ENCODE measurements at regions not wholly inside any gene's neighbourhood (a gene's known extent, or its start where the extent isn't known, plus 50 kb on each side); places are given as distances from the start of the nearest gene placed in this dataset.
A peak's percentile ranks its signal among the peaks of the same experiment; 100 is the strongest.

DNA sequence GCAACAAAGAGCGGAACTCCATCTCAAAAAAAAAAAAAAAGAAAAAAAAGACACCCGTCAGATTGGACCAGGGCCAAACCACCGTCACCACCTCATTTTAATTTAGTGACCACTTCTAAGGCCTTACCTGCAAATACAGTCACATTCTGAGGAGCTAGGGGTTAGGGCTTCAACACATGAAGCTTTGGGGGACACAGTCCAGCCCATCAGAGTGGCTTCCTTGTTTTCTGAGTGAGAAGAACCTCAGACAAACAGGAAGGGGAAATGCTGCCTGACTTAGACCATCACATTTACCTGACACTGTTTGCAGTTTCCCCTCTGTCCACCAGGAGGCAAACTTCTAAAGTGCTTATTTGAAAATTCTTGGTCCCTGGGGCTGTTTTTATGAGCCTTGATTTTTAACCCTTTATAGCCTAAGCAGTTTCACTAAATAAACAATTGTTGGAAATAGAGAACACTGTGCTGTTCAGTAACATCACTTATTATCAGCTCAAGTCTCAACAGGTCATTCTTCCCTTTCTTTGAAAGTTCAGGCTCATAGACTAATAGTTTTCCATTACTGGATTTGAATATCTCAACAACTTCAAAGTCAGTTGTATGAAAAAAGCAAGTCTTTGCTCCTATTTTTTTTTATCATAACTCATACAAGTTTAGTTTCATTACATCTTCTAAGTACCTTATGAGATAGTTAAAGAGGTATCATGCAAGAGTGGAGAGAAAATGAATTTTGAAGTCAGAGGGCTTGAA, 74.9 kb upstream of the WASF3 start:
- no TSS peak for BruUV-seq (replicated peaks)
- Histone ChIP-seq H4K20me1 (ENCODE audit: insufficient read depth) (no peaks in the 10 kb centered on the region), H3K79me2 (ENCODE audit: insufficient read depth, low read length) (no peaks in the 10 kb centered on the region), H3K4me3 (replicated peaks in 1 of 2; ENCODE audit: low read depth in 1 of 2, low read length in 2 of 2) (peak overlapping the region; percentile 2 to 50; a peak in 2 of 4 replicates), H2AFZ (ENCODE audit: low read depth, low read length, poor library complexity, severe bottlenecking) (peak overlapping the region; percentile 95), H3K9me2 (ENCODE audit: insufficient read depth) (no peaks in the 10 kb centered on the region), H3K27me3 (ENCODE audit: insufficient read depth, low read length) (no peaks in the 10 kb centered on the region), H3K9ac (ENCODE audit: low read length) (no peak overlapping the region), H3K9me3 (ENCODE audit: control insufficient read depth in 1 of 2, insufficient read depth in 1 of 2, low read depth in 1 of 2, low read length in 2 of 2) (no peaks in the 10 kb centered on the region), H3K27ac (ENCODE audit: low read depth, low read length) (no peak overlapping the region), H3K4me2 (ENCODE audit: low read length) (peak overlapping the region; percentile 79), H3K36me3 (ENCODE audit: control insufficient read depth in 1 of 2, insufficient read depth in 2 of 2, low read length in 2 of 2) (no peaks in the 10 kb centered on the region), H3K4me1 (ENCODE audit: control insufficient read depth in 1 of 2, insufficient read depth in 2 of 2, low read length in 2 of 2) (peaks cover 3 to 9% of the 10 kb centered on the region in 2 experiments; a peak in 3 of 4 replicates)
- TF ChIP-seq CEBPB (IDR thresholded peaks at IDR 0.05; ENCODE audit: low read depth) (no peak), TCF7L2 (IDR thresholded peaks at IDR 0.05; ENCODE audit: borderline replicate concordance, extremely low read depth, insufficient read depth, insufficient read length) (peak; percentile 71), RAD21 (IDR thresholded peaks at IDR 0.05; ENCODE audit: low read depth) (peak; percentile 59)
- TF ChIP-seq, protein P1, sequence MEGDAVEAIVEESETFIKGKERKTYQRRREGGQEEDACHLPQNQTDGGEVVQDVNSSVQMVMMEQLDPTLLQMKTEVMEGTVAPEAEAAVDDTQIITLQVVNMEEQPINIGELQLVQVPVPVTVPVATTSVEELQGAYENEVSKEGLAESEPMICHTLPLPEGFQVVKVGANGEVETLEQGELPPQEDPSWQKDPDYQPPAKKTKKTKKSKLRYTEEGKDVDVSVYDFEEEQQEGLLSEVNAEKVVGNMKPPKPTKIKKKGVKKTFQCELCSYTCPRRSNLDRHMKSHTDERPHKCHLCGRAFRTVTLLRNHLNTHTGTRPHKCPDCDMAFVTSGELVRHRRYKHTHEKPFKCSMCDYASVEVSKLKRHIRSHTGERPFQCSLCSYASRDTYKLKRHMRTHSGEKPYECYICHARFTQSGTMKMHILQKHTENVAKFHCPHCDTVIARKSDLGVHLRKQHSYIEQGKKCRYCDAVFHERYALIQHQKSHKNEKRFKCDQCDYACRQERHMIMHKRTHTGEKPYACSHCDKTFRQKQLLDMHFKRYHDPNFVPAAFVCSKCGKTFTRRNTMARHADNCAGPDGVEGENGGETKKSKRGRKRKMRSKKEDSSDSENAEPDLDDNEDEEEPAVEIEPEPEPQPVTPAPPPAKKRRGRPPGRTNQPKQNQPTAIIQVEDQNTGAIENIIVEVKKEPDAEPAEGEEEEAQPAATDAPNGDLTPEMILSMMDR (IDR thresholded peaks at IDR 0.05 in 2 of 3, conservative IDR thresholded peaks at IDR 0.05 in 1 of 3; ENCODE audit: borderline replicate concordance in 1 of 3, insufficient read depth in 1 of 3, low read depth in 2 of 3, low read length in 2 of 3), result peak; percentile 48 to 87 (median 83); a peak in 5 of 6 replicates
- RAD21 ChIA-PET (ENCODE audit: low non-redundant PET in 1 of 2, low total read pairs in 2 of 2, uncharacterized antibody in 2 of 2, unreplicated experiment in 2 of 2), result interaction anchor here in 1 of 2 experiments (0.7 kb wide), 2 partner anchors 26 to 216 kb away, joined by 4 read pairs; no protein-coding TSS in a partner anchor
- intact Hi-C loops (cut with micrococcal nuclease), result loop anchor here (1.0 to 5.0 kb wide), 2 partner anchors 216 to 450 kb away; no protein-coding TSS in a partner anchor
- POLR2A ChIA-PET, result no interaction called here
- CTCF ChIA-PET, result interaction anchor here (0.8 to 2.6 kb wide), 5 partner anchors 14 to 298 kb away, joined by 3 to 16 read pairs (median 4); no protein-coding TSS in a partner anchor
- peak; percentile 76 for DNase-seq (ENCODE audit: low read depth, low spot score)
- ATAC-seq, result peak; percentile 78

DNA sequence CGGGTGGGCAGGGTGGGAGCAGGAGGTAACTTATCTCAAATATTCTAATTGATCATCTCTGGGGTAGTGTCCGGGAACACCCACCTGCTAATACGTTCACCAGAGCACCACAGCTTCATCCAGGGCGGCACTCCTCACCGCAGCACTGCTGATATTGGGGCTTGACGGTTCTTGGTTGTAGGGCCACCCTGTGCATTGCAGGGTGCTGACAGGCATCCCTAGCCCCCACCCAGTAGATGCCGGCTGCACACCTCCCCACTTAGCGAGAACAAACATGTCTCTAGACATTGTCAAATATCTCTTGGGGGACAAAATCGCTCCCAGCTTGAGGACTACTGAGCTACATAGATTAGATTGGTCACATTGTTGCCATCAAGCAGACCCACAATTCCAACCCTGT, 73.9 kb upstream of the WASF3 start:
- no peaks in the 10 kb centered on the region for H3K9me3 ChIP-seq (ENCODE audit: control insufficient read depth in 1 of 2, insufficient read depth in 1 of 2, low read depth in 1 of 2, low read length in 2 of 2)
- H4K20me1 ChIP-seq (ENCODE audit: insufficient read depth), result no peaks in the 10 kb centered on the region
- POLR2A ChIA-PET, result no interaction called here
- H3K36me3 ChIP-seq (ENCODE audit: control insufficient read depth in 1 of 2, insufficient read depth in 2 of 2, low read length in 2 of 2), result no peaks in the 10 kb centered on the region
- TF ChIP-seq, protein P2, sequence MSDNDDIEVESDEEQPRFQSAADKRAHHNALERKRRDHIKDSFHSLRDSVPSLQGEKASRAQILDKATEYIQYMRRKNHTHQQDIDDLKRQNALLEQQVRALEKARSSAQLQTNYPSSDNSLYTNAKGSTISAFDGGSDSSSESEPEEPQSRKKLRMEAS (IDR thresholded peaks at IDR 0.05), result no peak
- TF ChIP-seq SIN3A (IDR thresholded peaks at IDR 0.05; ENCODE audit: low read depth) (no peak), CEBPB (IDR thresholded peaks at IDR 0.05; ENCODE audit: low read depth) (no peak), EGR1 (IDR thresholded peaks at IDR 0.05; ENCODE audit: low read depth) (no peak)
- no peak overlapping the region for H3K9ac ChIP-seq (ENCODE audit: low read length)
- ATAC-seq (no peak), DNase-seq (ENCODE audit: low read depth, low spot score) (no peak)
- no TSS peak for BruUV-seq (replicated peaks)
- H3K4me3 ChIP-seq (replicated peaks in 1 of 2; ENCODE audit: low read depth in 1 of 2, low read length in 2 of 2), result no peak overlapping the region
- CTCF ChIA-PET, result interaction anchor here (1.7 to 2.6 kb wide), 2 partner anchors 13 to 214 kb away, joined by 5 to 16 read pairs; no protein-coding TSS in a partner anchor
- peaks cover 3 to 9% of the 10 kb centered on the region in 2 experiments; a peak in 3 of 4 replicates for H3K4me1 ChIP-seq (ENCODE audit: control insufficient read depth in 1 of 2, insufficient read depth in 2 of 2, low read length in 2 of 2)
- H3K4me2 ChIP-seq (ENCODE audit: low read length), result no peak overlapping the region
- intact Hi-C loops (cut with micrococcal nuclease), result loop anchor here (5.0 kb wide), 1 partner anchor 449 kb away; no protein-coding TSS in a partner anchor
- H3K27ac ChIP-seq (ENCODE audit: low read depth, low read length), result no peak overlapping the region
- no peak overlapping the region for H2AFZ ChIP-seq (ENCODE audit: low read depth, low read length, poor library complexity, severe bottlenecking)
- no peaks in the 10 kb centered on the region for H3K79me2 ChIP-seq (ENCODE audit: insufficient read depth, low read length)
- H3K27me3 ChIP-seq (ENCODE audit: insufficient read depth, low read length), result no peaks in the 10 kb centered on the region
- H3K9me2 ChIP-seq (ENCODE audit: insufficient read depth), result no peaks in the 10 kb centered on the region
- RAD21 ChIA-PET (ENCODE audit: low non-redundant PET in 1 of 2, low total read pairs in 2 of 2, uncharacterized antibody in 2 of 2, unreplicated experiment in 2 of 2), result no interaction called here
